ENCODE measurements at regions not wholly inside any gene's neighbourhood (a gene's known extent, or its start where the extent isn't known, plus 50 kb on each side); places are given as distances from the start of the nearest gene placed in this dataset.
"Not testable (repeated sequence)": the region's sequence is repeated elsewhere in the genome, so short reads cannot be mapped to it uniquely, and the experiment has no call there.

GRCh38 chr10:84863675-84864074, 535.3 kb downstream of the CCSER2 start:
- DNase-seq: no peak
- peaks cover 0 to 17% (median 0%) of the 10 kb centered on the region in 11 donors for H3K9me3 ChIP-seq
- TF ChIP-seq, protein P1, sequence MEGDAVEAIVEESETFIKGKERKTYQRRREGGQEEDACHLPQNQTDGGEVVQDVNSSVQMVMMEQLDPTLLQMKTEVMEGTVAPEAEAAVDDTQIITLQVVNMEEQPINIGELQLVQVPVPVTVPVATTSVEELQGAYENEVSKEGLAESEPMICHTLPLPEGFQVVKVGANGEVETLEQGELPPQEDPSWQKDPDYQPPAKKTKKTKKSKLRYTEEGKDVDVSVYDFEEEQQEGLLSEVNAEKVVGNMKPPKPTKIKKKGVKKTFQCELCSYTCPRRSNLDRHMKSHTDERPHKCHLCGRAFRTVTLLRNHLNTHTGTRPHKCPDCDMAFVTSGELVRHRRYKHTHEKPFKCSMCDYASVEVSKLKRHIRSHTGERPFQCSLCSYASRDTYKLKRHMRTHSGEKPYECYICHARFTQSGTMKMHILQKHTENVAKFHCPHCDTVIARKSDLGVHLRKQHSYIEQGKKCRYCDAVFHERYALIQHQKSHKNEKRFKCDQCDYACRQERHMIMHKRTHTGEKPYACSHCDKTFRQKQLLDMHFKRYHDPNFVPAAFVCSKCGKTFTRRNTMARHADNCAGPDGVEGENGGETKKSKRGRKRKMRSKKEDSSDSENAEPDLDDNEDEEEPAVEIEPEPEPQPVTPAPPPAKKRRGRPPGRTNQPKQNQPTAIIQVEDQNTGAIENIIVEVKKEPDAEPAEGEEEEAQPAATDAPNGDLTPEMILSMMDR (IDR thresholded peaks at IDR 0.05): no peak
- no peaks in the 10 kb centered on the region for H3K36me3 ChIP-seq
- no peak overlapping the region for H3K27ac ChIP-seq
- intact Hi-C loops (cut with DNase I): no loop called here
- H3K27me3 ChIP-seq: no peaks in the 10 kb centered on the region
- no peak overlapping the region for H3K4me3 ChIP-seq
- peaks cover 0 to 5% (median 0%) of the 10 kb centered on the region in 9 donors for H3K4me1 ChIP-seq
- WGBS, 2 donors: 81 to 86% methylated on average over 2 of the region's 2 CpGs
- ATAC-seq: no peak

DNA sequence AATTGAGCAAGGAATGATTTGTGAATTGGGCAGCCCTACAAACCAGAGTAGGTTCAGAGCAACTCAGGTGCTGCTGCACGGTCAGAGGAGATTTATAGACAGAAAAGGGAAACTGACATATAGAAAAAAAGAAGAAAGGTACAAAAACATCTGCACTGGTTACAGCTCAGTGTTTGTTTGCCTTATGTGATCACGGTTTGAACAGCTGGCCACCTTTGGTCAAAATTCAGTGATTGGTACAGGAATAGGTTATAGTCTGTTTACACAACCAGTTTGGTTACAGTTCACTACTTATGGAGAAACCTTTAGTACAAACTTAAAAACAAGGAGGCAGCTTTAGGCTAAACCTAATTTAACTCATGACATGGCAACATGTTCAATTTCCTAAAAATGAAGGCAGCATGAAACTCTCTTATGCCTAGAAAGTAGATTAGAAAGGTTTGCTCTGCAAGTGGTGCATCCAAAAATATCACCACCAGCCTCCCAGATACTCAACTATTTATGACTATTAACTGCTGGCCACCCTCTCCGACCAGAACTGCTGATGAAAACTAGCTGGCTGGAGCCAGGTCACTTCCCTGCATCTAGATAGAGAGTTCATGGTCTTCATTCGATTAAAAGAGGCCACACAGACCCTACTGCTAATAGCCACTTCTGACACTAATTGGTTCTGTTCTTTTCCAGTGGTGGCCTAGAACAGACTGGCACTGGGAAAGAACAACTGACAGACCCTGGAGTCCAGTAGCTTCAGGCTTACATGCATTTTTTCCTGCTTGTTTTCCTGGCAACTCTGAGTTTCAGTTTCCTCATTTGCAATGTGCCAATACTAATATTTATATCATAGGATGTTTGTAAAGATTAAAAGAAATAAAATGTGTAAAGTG, 548.0 kb downstream of the CCSER2 start:
- Histone ChIP-seq H3K4me3 (no peak overlapping the region), H3K9me3 (no peaks in the 10 kb centered on the region), H3K36me3 (no peaks in the 10 kb centered on the region), H3K27ac (peak overlapping the region in 1 of 10 donors; percentile 16), H3K4me1 (peaks cover 0 to 13% (median 3%) of the 10 kb centered on the region in 9 donors), H3K27me3 (no peaks in the 10 kb centered on the region)
- TF ChIP-seq, protein P1 (IDR thresholded peaks at IDR 0.05): no peak
- ATAC-seq (peak in 4 of 8 donors; percentile 46 to 73 (median 58)), DNase-seq (no peak)
- intact Hi-C loops (cut with DNase I): no loop called here
- 36 to 48% methylated on average over 4 of the region's 4 CpGs for WGBS, 2 donors

DNA sequence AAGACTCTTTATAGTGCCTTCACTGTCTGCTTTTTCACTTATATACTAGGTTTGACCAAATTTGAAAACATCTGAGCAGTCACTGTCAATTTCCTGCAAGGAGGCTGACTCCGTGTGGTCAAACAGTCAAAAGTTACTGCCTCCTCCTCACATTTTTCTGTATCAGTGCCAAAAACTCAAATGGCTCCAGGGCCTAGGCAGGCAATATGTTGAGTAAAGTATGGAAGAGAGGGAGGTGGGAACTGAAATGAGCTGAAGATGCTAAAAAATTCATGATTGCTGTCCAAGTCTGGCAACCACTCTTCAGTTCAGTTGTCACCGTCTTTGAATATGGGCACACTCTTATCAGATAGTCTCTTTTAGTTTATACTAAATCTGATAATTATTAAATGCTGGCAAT, 551.6 kb downstream of the CCSER2 start:
- H3K27me3 ChIP-seq: no peaks in the 10 kb centered on the region
- ATAC-seq (no peak), DNase-seq (no peak)
- peaks cover 0 to 13% (median 3%) of the 10 kb centered on the region in 9 donors for H3K4me1 ChIP-seq
- no peak overlapping the region for H3K27ac ChIP-seq
- 78 to 84% methylated on average over 2 of the region's 2 CpGs for WGBS, 2 donors
- no peaks in the 10 kb centered on the region for H3K36me3 ChIP-seq
- H3K4me3 ChIP-seq: no peak overlapping the region
- TF ChIP-seq, protein P1 (IDR thresholded peaks at IDR 0.05): no peak
- intact Hi-C loops (cut with DNase I): no loop called here
- H3K9me3 ChIP-seq: no peaks in the 10 kb centered on the region

DNA sequence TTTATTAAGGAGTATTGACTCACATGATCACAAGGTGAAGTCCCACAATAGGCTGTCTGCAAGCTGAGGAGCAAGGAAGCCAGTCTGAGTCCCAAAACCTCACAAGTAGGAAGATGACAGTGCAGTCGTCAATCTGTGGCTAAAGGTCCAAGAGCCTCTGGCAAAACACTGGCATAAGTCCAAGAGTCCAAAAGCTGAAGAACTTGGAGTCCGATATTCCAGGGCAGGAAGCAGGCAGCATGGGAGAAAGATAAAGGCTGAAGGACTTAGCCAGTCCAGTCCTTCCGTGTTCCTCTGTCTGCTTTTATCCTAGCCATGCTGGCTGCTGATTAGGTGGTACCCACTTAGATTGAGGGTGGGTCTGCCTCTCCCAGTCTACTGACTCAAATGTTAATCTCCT, 553.3 kb downstream of the CCSER2 start:
- H3K27ac ChIP-seq; H3K36me3 ChIP-seq; intact Hi-C loops (cut with DNase I); DNase-seq; H3K27me3 ChIP-seq; H3K4me3 ChIP-seq; H3K4me1 ChIP-seq; H3K9me3 ChIP-seq; ATAC-seq: not testable (repeated sequence)
- 49 to 71% methylated on average over 3 of the region's 3 CpGs for WGBS, 2 donors

- TF ChIP-seq, protein P1 (IDR thresholded peaks at IDR 0.05): no peak
- ATAC-seq (no peak), DNase-seq (no peak)
- H3K27me3 ChIP-seq: no peaks in the 10 kb centered on the region
- H3K27ac ChIP-seq: no peak overlapping the region
- H3K36me3 ChIP-seq: no peaks in the 10 kb centered on the region
- no peak overlapping the region for H3K4me3 ChIP-seq
- intact Hi-C loops (cut with DNase I): no loop called here
- WGBS, 2 donors: 36 to 37% methylated on average over 3 of the region's 3 CpGs
- peaks cover 0 to 8% (median 0%) of the 10 kb centered on the region in 11 donors for H3K9me3 ChIP-seq
- H3K4me1 ChIP-seq: no peaks in the 10 kb centered on the region
These were observed 562.3 kb downstream of the CCSER2 start for GRCh38 chr10:84890706-84891105.
